ENCODE measurements at regions not wholly inside any gene's neighbourhood (a gene's known extent, or its start where the extent isn't known, plus 50 kb on each side); places are given as distances from the start of the nearest gene placed in this dataset.
"Not testable (repeated sequence)": the region's sequence is repeated elsewhere in the genome, so short reads cannot be mapped to it uniquely, and the experiment has no call there.

DNA sequence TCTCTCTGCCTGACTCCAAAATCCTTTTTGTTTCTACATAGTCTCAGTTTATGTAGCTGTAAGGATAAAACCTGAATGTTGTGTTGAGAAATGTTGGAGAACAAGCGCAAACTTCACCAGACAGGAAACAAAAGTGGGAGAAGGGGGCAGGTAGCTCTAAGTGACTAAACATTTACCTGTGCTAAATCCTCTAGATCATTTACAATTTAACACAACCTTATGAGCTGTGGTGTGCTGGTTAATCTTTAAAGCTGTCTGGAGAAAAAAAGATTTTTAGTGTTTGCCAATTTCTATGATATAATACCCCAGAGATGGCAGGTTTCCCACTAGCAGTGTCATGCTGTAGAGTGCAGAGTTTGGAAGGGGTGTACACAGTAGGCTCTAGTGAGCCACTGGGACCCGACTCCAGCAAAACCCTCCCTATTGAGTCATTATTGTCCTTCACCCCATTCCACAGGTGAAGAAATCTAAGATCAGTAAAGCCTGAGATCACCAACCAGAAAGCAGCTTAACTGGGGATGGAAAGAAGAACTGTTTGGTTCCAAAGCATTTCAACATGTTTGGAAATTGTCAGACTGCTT lies 992.0 kb downstream of the DCDC2C start:
- DNase-seq (ENCODE audit: low read depth), result no peak

- no peak for DNase-seq (ENCODE audit: low read depth)
These were observed 977.1 kb upstream of the SOX11 start for GRCh38 chr2:4715065-4715464.

- no peak for DNase-seq (ENCODE audit: low read depth)
These were observed 973.4 kb upstream of the SOX11 start for GRCh38 chr2:4718777-4719176.

DNA sequence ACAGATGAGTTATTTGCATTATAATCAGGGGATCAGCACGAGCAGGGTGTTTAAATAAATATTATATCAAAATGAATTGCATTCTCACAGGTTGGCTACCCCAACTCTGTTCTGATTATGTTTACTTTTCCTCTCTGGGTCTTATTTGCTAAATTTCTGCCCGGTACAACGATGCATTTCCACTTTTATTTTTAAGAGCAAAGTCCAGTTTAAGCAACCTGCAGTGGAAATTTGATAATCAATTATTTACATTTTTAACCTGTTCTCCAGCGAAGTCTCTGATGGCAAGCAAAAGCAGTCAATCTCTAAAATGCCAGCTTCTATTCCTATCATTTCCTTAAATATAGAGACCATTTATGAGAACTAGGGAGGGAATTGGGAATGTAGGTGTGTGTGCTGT lies 966.6 kb upstream of the SOX11 start:
- DNase-seq (ENCODE audit: low read depth), result no peak

DNA sequence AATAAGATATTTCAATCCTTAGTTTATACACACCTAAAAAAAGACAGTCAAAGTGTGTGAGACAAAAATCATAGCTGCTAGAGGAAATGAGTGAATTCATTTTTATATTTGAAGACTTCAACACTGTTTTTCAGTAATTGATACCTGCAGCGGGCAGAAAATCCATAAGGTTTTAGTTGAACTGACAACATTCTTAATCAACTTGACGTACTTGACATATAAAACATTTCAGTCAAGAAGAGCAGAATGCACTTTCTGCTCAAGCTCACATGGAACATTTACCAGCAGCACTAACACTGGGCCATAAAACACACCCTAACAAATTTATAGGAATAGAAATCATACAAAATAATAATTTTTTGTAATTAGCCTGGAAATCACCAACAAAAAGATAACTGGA lies 959.6 kb upstream of the SOX11 start:
- DNase-seq (ENCODE audit: low read depth), result no peak

DNA sequence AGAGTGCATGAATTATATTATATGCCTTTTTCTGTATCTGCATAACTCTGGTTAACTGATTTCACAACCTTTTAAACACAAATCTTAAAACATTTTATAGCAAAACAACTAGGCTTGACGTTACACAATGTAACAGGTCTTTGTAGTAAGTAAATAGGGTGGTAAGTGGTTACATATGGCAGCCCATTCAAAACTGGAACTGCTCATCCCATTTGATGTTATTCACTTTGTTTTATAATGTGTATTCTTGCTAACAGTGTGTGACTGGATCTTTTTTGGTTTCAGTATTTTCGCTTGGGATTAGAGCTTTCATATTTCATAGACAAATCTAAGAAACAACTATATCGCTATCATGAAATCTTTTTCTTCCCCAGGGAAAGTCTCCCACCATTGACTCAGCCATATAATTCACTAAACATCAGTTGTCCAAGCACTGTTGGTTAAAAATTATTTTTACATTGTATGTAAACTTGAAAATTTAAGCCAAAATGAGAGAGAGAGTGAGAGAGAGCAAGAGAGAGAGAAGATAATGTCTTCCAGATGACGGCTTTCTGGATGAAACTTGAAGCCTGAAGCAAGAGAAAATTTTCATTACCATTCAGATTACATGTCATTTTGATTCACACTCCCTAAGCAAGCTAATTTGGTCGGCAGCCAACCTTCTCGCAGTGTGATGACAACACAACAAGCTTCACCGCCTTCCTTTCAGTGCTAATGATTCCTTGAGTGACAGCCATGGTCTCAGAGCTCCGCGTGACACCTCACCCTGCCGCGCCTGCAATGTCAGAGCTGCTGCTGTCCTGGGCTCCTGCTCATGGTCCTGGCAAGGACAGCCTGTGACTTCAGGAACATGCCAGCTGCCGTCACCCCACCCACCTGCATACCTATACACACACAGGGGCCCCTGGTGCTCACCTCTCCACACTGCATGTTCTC lies 946.9 kb upstream of the SOX11 start:
- no peak for DNase-seq (ENCODE audit: low read depth)

- DNase-seq (ENCODE audit: low read depth), result no peak
These were observed 938.5 kb upstream of the SOX11 start for GRCh38 chr2:4753721-4754120.

GRCh38 chr2:4762951-4763376 lies 929.2 kb upstream of the SOX11 start:
- DNase-seq (ENCODE audit: low read depth), result no peak

GRCh38 chr2:4765787-4766530 lies 926.2 kb upstream of the SOX11 start:
- no peak for DNase-seq (ENCODE audit: low read depth)

DNA sequence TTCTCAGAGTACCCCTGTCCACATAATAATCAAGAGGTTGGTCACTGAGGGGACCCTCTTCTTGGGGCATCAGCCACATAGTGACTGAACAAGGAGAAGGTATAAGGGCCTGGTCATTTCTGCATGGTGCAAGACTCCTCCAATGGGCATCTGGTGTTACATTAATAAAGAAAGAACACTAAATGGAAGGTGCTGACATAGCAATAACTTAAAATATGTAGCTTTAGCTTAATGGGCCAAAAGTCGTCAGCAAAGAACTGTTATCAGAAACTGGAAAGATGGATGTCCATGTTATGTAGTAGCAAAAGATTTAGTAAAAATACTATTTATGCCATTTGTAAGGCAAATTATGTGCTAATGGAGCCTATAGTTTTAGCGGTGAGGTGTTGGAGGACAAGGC lies 916.5 kb upstream of the SOX11 start:
- DNase-seq (ENCODE audit: low read depth), result no peak

DNA sequence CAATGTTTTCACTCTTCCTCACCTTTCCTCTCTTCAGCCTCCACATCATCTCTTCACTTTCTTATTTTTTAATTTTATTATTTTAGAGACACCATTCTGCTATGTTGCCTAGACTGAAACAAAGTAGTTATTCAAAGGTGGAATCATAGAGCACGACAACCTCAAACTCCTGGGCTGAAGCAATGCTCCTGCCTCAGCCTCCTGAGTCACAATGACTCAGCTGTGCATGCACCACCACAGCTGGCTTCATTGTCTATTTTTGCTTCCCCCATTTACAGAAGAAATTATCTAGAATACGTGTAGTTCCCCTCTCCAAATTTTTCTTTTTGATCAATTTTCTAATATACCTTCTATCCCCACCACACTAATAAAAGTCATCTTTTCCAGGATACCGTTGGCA lies 911.5 kb upstream of the SOX11 start:
- DNase-seq (ENCODE audit: low read depth), result no peak

- no peak for DNase-seq (ENCODE audit: low read depth)
These were observed 909.5 kb upstream of the SOX11 start for GRCh38 chr2:4782647-4783046.

DNA sequence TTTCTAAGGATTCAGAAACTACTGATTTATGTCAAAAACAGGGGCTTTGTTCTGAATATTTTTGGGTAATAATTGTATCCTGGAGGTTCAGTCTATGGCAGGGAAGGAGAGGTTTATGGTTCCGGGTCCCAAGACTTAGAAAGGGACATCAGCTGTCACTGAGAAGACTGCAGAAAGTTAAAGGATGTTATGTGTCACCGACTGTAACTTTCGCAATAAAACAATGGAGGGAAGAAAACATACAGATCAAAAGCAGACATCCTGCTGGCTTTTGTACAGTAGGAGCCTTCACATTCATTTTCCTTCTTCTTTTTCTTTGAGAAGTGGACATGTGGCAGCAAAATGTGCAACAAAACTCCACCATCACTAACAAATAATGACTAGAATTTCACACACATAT lies 900.7 kb upstream of the SOX11 start:
- no peak for DNase-seq (ENCODE audit: low read depth)

DNA sequence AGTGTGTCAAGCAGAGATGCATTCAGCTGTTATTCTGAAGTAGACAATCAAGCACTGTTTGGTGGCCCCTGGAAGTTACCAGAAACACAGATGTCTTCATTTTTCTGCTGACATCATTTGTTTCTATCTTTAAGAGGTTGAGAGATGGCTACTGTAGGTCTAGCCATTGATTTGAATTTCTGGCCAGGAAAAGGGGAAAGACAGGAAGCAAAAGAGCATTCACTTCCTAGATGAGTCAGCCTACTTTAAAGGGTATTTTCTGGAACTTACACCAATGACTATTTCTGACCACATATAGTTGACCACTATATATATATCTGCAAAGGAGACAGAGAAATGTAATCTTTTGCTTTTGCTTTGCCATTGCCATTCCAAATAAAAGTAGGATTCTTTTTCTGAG lies 900.1 kb upstream of the SOX11 start:
- DNase-seq (ENCODE audit: low read depth), result no peak

DNA sequence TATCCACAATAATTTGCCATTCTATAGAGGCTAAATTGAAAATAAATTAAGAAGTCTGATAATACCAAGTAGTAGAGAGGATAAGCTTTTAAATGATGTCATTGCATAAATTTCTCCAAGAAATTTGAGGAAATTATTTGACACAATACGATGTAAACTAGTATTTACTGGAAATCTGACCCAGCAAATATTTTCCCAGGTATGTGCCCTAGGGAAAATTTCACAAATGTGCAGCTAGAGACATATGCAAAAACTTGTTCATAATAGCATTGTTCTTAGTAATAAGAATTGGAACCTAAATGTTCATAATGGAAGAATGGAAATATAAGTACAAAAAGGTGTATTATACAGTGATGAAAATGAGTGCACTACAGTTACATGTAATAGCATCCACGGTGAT lies 888.8 kb upstream of the SOX11 start:
- no peak for DNase-seq (ENCODE audit: low read depth)

DNA sequence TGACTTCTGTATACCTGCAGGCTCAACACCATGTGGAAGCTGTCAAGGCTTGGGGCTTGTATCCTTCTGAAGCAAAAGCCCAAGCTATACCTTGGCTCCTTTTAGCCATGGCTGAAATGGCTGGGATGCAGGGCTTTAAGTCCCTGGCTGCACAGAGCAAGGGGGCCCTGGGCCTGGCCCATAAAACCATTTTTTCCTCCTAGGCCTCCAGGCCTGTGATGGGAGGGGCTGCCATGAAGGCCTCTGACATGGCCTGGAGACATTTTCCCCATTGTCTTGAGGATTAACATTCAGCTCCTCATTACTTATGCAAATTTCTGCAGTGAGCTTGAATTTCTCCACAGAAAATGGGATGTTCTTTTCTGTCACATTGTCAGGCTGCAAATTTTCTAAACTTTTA lies 878.0 kb upstream of the SOX11 start:
- not testable (repeated sequence) for DNase-seq (ENCODE audit: low read depth)

DNA sequence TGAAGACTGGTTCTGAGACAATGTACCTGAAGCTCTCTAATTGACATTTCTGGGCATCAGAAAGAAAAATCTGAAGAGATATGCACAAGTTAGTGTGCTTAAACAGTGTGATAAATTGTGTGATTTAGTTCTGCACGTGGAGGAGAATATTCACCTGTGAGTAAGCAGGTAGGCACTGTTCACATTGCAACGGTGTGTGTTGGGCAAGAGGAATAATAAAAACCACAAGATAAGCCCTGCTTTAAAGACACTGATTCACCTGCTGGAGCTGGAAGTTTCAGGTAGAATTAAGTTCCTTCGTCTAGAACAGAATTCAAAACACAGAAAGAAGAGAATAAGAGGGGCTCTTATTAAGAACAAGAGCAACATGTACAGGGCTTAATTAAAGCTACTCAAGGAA lies 864.3 kb upstream of the SOX11 start:
- no peak for DNase-seq (ENCODE audit: low read depth)

DNA sequence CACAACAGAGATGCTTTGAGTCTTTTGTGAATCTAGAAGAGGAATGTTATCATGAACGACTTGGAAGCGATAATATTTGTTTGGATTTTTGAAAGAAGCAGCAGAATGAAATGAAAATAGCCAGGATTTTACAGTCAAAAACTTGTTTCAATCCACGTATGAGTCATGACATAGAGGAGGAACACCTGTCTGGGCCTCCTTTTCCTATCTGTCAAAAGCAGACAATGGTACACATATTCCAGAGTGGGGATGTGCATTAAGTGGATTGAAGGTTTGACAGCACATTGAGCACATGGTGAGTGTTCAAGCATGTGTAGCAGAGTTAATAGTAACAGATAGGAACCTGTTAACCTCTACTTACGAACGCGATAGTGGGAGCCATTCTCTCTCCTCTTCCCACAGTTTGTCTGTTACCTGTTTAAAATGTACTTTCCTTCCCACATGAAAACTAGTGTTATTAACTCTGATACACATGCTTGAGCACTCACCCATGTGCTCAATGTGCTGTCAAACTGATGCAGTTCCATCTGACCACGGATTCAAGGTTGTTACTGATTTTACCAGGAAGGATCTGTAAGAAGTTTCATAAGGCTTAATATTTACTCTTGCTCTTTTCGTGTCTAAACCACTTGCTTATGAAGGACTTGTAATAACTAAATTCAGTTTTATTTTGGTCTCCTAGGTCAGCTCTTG lies 863.4 kb upstream of the SOX11 start:
- DNase-seq (ENCODE audit: low read depth), result no peak

- no peak for DNase-seq (ENCODE audit: low read depth)
These were observed 860.4 kb upstream of the SOX11 start for GRCh38 chr2:4831751-4832150.

DNA sequence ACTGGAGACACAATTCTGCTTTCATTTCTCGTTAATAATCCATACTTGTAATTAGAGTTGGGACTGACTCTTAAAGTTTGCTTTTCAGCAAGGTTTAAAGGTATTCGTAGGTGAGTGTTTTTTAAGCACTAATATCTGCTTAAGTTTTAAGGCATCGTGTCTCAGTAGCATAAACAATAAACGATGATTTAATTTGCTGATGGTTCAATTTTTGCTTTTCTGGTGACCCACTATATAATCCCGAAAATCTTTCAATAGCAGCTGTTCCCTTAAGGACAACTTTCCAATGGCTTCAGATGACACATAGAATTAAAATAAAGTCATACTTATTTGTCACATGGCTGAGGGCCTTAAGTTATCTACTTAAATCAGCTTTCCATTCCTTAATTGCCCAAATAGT lies 859.5 kb upstream of the SOX11 start:
- no peak for DNase-seq (ENCODE audit: low read depth)

DNA sequence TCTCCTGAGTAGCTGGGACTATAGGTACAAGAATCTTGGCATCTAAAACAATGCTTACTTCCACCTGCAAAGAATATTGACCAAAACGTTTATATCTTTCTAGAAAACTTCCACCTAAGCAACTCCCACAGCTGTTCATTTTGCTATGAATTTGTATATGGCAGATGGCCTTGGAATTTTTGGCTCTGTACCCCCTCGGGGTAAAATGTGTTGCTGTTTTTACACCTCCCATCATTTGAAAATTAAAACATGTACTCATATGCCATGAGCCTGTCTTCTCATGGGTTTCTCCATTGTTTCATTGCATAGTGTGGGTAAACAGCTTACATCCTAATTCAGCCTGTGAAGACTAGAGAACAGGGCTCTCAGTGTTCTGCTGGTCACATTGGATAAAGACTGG lies 853.6 kb upstream of the SOX11 start:
- DNase-seq (ENCODE audit: low read depth), result no peak

DNA sequence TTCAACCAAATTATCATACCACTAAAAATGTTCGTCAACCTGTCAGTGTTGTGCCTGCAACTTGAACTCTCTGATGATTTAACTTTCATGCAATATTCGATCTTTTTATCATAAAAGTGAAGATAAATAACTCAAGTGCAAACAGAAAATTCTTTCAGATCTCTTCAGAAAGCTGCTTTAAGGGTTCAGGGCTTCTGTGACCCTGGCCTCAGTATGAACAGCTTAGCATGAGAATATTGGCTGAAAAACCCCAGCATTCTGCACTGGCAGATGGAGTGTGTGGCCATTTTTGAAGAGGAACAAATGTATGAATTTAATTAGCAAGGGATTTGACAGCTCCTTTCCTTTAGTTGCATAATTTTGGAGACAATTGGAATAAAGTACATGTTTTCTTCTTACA lies 851.4 kb upstream of the SOX11 start:
- DNase-seq (ENCODE audit: low read depth), result no peak

Data from fibroblast of the conjunctiva (primary cell).